Glutamatergic neuron (in vitro differentiated cells): ENCODE measurements at regions not wholly inside any gene's neighbourhood (a gene's known extent, or its start where the extent isn't known, plus 50 kb on each side); places are given as distances from the start of the nearest gene placed in this dataset.

Experiments used
- DNase-seq: peaks from one replicate; pipeline ENCODE4 v3.0.0; 2022
- H3K27ac Mint-ChIP-seq: one replicate; pipeline ENCODE4 v1.8.0; 2020; ENCODE audit warnings: mild to moderate bottlenecking, mixed read lengths, inconsistent platforms; ENCODE audit not compliant: unreplicated experiment
- H3K27me3 Mint-ChIP-seq: one replicate; pipeline ENCODE4 v1.8.0; 2020; ENCODE audit warnings: mild to moderate bottlenecking, moderate library complexity, mixed read lengths, inconsistent platforms; ENCODE audit not compliant: unreplicated experiment
- H3K36me3 Mint-ChIP-seq: one replicate; pipeline ENCODE4 v1.8.0; 2020; ENCODE audit warnings: mild to moderate bottlenecking, mixed read lengths, inconsistent platforms; ENCODE audit not compliant: unreplicated experiment
- H3K4me1 Mint-ChIP-seq: one replicate; pipeline ENCODE4 v1.8.0; 2020; ENCODE audit warnings: mild to moderate bottlenecking, low read depth, mixed read lengths, inconsistent platforms; ENCODE audit not compliant: unreplicated experiment
- H3K4me3 Mint-ChIP-seq: one replicate; pipeline ENCODE4 v1.8.0; 2020; ENCODE audit warnings: mild to moderate bottlenecking, mixed read lengths, inconsistent platforms; ENCODE audit not compliant: unreplicated experiment
- H3K9me3 Mint-ChIP-seq: one replicate; pipeline ENCODE4 v1.8.0; 2020; ENCODE audit warnings: mild to moderate bottlenecking, moderate library complexity, mixed read lengths, inconsistent platforms; ENCODE audit not compliant: unreplicated experiment
- TF ChIP-seq, protein P1 (sequence below): fragments of 200-600 bp; sonication (generic); IDR thresholded peaks from one replicate; pipeline ENCODE4 v1.5.0; 2021; ENCODE audit not compliant: partially characterized antibody, unreplicated experiment

- Mint-ChIP-seq H3K36me3 (no peaks in the 10 kb centered on the region), H3K27ac (no peak overlapping the region), H3K27me3 (no peaks in the 10 kb centered on the region), H3K4me3 (no peak overlapping the region), H3K4me1 (no peaks in the 10 kb centered on the region), H3K9me3 (no peaks in the 10 kb centered on the region)
- TF ChIP-seq, protein P1, sequence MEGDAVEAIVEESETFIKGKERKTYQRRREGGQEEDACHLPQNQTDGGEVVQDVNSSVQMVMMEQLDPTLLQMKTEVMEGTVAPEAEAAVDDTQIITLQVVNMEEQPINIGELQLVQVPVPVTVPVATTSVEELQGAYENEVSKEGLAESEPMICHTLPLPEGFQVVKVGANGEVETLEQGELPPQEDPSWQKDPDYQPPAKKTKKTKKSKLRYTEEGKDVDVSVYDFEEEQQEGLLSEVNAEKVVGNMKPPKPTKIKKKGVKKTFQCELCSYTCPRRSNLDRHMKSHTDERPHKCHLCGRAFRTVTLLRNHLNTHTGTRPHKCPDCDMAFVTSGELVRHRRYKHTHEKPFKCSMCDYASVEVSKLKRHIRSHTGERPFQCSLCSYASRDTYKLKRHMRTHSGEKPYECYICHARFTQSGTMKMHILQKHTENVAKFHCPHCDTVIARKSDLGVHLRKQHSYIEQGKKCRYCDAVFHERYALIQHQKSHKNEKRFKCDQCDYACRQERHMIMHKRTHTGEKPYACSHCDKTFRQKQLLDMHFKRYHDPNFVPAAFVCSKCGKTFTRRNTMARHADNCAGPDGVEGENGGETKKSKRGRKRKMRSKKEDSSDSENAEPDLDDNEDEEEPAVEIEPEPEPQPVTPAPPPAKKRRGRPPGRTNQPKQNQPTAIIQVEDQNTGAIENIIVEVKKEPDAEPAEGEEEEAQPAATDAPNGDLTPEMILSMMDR = no peak
- DNase-seq = no peak
Observed at GRCh38 chr2:37851428-37851827, 73.7 kb upstream of the RMDN2 start.

DNA sequence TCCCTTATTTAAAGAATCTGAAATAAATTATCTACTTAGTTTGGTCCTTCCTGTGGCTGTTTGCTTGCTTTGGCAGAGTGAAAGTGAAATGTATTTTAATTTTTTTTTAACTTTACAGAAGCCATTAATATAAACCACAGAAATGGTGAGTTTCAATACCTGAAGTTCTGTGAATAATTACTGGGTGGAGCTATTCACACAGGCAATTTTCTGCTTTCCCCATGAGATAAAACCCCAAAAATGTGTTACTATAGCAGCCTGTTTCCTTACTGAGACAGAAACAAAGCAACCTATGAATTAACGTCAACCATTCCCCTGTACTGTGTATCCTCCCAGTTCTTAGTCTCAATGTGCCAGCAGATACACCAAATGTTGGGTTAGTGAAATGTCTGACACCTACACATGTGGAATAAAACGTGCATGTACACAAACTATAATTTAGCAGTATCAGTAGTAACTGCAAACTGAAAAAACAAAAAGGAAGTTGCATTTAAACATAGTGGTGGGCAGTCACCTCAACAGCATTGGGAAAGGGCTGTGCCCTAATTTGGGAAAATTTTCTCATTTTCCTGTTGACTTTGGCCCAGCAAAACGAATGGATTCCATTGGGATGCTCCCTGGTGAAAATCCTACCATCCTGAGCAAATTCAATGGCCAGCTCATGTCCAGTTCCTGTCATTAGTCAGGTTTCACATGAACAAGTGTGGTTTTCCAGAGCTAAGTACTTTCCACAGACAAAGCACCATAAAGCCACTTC lies 73.1 kb upstream of the RMDN2 start:
- DNase-seq = no peak
- Mint-ChIP-seq H3K36me3 (no peaks in the 10 kb centered on the region), H3K27me3 (no peaks in the 10 kb centered on the region), H3K4me1 (no peaks in the 10 kb centered on the region), H3K9me3 (no peaks in the 10 kb centered on the region), H3K4me3 (no peak overlapping the region), H3K27ac (no peak overlapping the region)
- TF ChIP-seq, protein P1 = no peak

DNA sequence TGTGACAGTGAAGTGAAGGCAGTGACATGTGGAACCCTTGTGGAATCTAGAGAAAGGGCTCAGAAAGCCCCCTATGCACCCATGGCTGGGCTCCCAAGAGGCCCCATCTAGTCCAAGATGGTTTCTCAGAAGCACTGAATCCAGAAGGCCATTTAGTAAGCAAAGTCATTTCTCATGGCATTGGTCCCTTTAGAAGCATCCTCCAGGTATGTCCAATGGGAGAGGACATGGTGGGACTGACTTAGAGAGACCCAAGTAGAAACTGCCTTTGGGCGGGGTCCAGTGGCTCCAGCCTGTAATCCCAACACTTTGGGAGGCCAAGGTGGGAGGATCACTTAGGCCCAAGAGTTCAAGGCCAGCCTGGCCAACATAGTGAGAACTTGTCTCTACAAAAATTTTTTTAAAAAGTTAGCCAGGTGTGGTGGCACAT lies 72.5 kb upstream of the RMDN2 start:
- TF ChIP-seq, protein P1 = no peak
- DNase-seq = no peak
- H3K27ac Mint-ChIP-seq = no peak overlapping the region

DNA sequence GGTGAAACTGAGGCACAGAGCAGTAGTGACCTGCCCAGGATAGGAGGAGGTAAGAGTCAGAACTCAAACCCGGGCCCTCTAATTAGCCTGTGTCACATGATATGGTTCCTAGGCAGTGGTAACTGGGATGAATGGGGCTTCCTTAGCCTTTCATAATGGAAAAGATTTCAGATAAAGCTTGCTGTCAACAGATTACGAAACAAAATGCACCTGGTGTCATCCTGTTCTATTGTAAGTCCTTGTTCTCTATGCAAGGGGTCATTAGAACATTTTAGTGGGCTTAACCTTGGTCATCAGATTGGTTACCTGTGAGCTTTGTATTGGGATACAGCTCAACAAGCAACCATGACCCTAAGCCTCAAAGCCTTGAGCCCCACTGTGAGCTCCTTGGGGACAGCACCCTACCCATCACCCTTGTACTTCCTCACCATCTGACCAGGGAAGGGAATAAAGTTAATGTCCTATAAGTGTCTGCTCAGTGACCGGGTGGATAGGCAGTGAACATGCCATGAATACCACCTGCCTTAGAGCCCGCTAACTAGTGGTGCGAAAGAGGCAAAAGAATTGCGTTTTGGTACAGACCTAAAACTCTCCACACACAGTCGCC lies 70.3 kb upstream of the RMDN2 start:
- Mint-ChIP-seq H3K36me3 (no peaks in the 10 kb centered on the region), H3K4me3 (no peak overlapping the region), H3K27ac (no peak overlapping the region), H3K27me3 (no peaks in the 10 kb centered on the region), H3K4me1 (no peaks in the 10 kb centered on the region), H3K9me3 (no peaks in the 10 kb centered on the region)
- no peak for DNase-seq
- TF ChIP-seq, protein P1 = no peak

More for the DNA sequence above, 72.5 kb upstream of the RMDN2 start:
- Mint-ChIP-seq H3K9me3 (no peaks in the 10 kb centered on the region), H3K36me3 (no peaks in the 10 kb centered on the region), H3K4me1 (no peaks in the 10 kb centered on the region), H3K27me3 (no peaks in the 10 kb centered on the region), H3K4me3 (no peak overlapping the region)

GRCh38 chr2:37855283-37856041 lies 69.6 kb upstream of the RMDN2 start:
- Mint-ChIP-seq H3K27ac (no peak overlapping the region), H3K4me1 (no peaks in the 10 kb centered on the region), H3K4me3 (no peak overlapping the region), H3K27me3 (no peaks in the 10 kb centered on the region), H3K36me3 (no peaks in the 10 kb centered on the region), H3K9me3 (no peaks in the 10 kb centered on the region)
- DNase-seq = no peak
- TF ChIP-seq, protein P1 = no peak
